SK-N-SH treated with all-trans-retinoic acid at 6 μM for 48 hours (cell line): ENCODE measurements at regions not wholly inside any gene's neighbourhood (a gene's known extent, or its start where the extent isn't known, plus 50 kb on each side); places are given as distances from the start of the nearest gene placed in this dataset.

Experiments used
- ARNTL ChIP-seq: fragments of 450-650 bp; formaldehyde crosslinking; IDR thresholded peaks from 2 replicates; pipeline ENCODE4 v1.5.0; 2020; ENCODE audit warnings: low read depth, mild to moderate bottlenecking, moderate library complexity, borderline replicate concordance
- BACH2 ChIP-seq: fragments of 250-450 bp; sonication (Bioruptor Pico); IDR thresholded peaks from 2 replicates; pipeline ENCODE4 v1.9.0; 2021; ENCODE audit warnings: mild to moderate bottlenecking, borderline replicate concordance
- CSDC2 ChIP-seq: fragments of 250-450 bp; sonication (Bioruptor Pico); IDR thresholded peaks from 2 replicates; pipeline ENCODE4 v1.5.0; 2020; ENCODE audit warnings: mild to moderate bottlenecking, moderate library complexity
- CSRNP3 ChIP-seq: fragments of 250-450 bp; sonication (Bioruptor Pico); IDR thresholded peaks from 2 replicates; pipeline ENCODE4 v1.5.1; 2021; ENCODE audit warnings: mild to moderate bottlenecking, moderate library complexity
- ESRRG ChIP-seq: fragments of 250-450 bp; sonication (Bioruptor Pico); IDR thresholded peaks from 2 replicates; pipeline ENCODE4 v1.6.1; 2021; ENCODE audit warnings: mild to moderate bottlenecking
- OSR1 ChIP-seq: fragments of 250-450 bp; sonication (Bioruptor Pico); IDR thresholded peaks from 2 replicates; pipeline ENCODE4 v1.8.0; 2022; ENCODE audit warnings: moderate library complexity, mild to moderate bottlenecking, inconsistent platforms
- RARB ChIP-seq: fragments of 250-450 bp; sonication (Bioruptor Pico); IDR thresholded peaks from 2 replicates; pipeline ENCODE4 v1.8.0; 2021; ENCODE audit warnings: mild to moderate bottlenecking, moderate library complexity
- SNAI2 ChIP-seq: fragments of 250-450 bp; sonication (Bioruptor Pico); IDR thresholded peaks from 2 replicates; pipeline ENCODE4 v1.5.0; 2020; ENCODE audit warnings: mild to moderate bottlenecking, moderate library complexity
- TCF4 ChIP-seq: fragments of 250-450 bp; sonication (Bioruptor Pico); IDR thresholded peaks from 2 replicates; pipeline ENCODE4 v1.8.0; 2021; ENCODE audit warnings: mild to moderate bottlenecking, moderate library complexity, borderline replicate concordance
- TSHZ2 ChIP-seq: fragments of 250-450 bp; sonication (Bioruptor Pico); IDR thresholded peaks from 2 replicates; pipeline ENCODE4 v1.5.0; 2020; ENCODE audit warnings: mild to moderate bottlenecking, moderate library complexity
- ZFP3 ChIP-seq: fragments of 250-450 bp; sonication (Bioruptor Pico); IDR thresholded peaks from 2 replicates; pipeline ENCODE4 v1.5.0; 2020; ENCODE audit warnings: mild to moderate bottlenecking, moderate library complexity
- ZFP30 ChIP-seq: fragments of 450-650 bp; formaldehyde crosslinking; IDR thresholded peaks from 2 replicates; pipeline ENCODE4 v1.5.0; 2022; ENCODE audit warnings: mild to moderate bottlenecking, moderate library complexity
- ZNF70 ChIP-seq: fragments of 450-650 bp; formaldehyde crosslinking; IDR thresholded peaks from 2 replicates; pipeline ENCODE4 v1.5.0; 2020; ENCODE audit warnings: mild to moderate bottlenecking, moderate library complexity
- TF ChIP-seq, protein P1 (sequence below): fragments of 250-450 bp; sonication (Bioruptor Pico); IDR thresholded peaks from 2 replicates; pipeline ENCODE4 v1.8.0; 2020; ENCODE audit warnings: mild to moderate bottlenecking, moderate library complexity, borderline replicate concordance

- no peak for TF ChIP-seq ESRRG
- TF ChIP-seq, protein P1, sequence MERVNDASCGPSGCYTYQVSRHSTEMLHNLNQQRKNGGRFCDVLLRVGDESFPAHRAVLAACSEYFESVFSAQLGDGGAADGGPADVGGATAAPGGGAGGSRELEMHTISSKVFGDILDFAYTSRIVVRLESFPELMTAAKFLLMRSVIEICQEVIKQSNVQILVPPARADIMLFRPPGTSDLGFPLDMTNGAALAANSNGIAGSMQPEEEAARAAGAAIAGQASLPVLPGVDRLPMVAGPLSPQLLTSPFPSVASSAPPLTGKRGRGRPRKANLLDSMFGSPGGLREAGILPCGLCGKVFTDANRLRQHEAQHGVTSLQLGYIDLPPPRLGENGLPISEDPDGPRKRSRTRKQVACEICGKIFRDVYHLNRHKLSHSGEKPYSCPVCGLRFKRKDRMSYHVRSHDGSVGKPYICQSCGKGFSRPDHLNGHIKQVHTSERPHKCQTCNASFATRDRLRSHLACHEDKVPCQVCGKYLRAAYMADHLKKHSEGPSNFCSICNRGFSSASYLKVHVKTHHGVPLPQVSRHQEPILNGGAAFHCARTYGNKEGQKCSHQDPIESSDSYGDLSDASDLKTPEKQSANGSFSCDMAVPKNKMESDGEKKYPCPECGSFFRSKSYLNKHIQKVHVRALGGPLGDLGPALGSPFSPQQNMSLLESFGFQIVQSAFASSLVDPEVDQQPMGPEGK (CRISPR knock-in tag), result no peak
- TF ChIP-seq ZFP30, result no peak
- TF ChIP-seq CSRNP3 (CRISPR knock-in tag), result no peak
- no peak for TF ChIP-seq RARB (CRISPR knock-in tag)
- TF ChIP-seq SNAI2 (CRISPR knock-in tag), result no peak
- no peak for TF ChIP-seq OSR1 (CRISPR knock-in tag)
- no peak for TF ChIP-seq CSDC2
- TF ChIP-seq ZNF70, result no peak
- TF ChIP-seq ZFP3 (CRISPR knock-in tag), result no peak
- TF ChIP-seq TSHZ2 (CRISPR knock-in tag), result no peak
- no peak for TF ChIP-seq ARNTL (CRISPR knock-in tag)
- no peak for TF ChIP-seq BACH2 (CRISPR knock-in tag)
- TF ChIP-seq TCF4 (CRISPR knock-in tag), result no peak
Measured at GRCh38 chr3:139123377-139124095, 78.8 kb upstream of the PRR23C start.
